K562 (cell line): ENCODE measurements at regions not wholly inside any gene's neighbourhood (a gene's known extent, or its start where the extent isn't known, plus 50 kb on each side); places are given as distances from the start of the nearest gene placed in this dataset.

Experiments
- CEBPB ChIP-seq: fragments of 450-650 bp; IDR thresholded peaks from 2 replicates; pipeline ENCODE4 v1.6.1; 2016; ENCODE audit warnings: missing genetic modification characterization, missing compliant biosample characterization
- CHD4 ChIP-seq: fragments of 200-600 bp; sonication (generic); IDR thresholded peaks from 3 replicates; pipeline ENCODE4 v1.6.1; 2012; ENCODE audit warnings: low read depth, mild to moderate bottlenecking, mixed read lengths, low read length, inconsistent platforms; ENCODE audit not compliant: insufficient read depth, insufficient replicate concordance, poor library complexity, severe bottlenecking
- JUN ChIP-seq, 2 experiments: sonication (generic) in 1 of 2; formaldehyde crosslinking in 1 of 2; IDR thresholded peaks; 2 replicates each; pipeline versions ENCODE4 v1.6.1 to v1.8.0; 2012 to 2022; ENCODE audit warnings: borderline replicate concordance in 2 of 2, mild to moderate bottlenecking in 2 of 2, improper control_type of control experiment in 1 of 2, low read depth in 1 of 2, low read length in 1 of 2, missing genetic modification reagents in 1 of 2
- RFX5 ChIP-seq: IDR thresholded peaks from 2 replicates; pipeline ENCODE4 v1.6.1; 2011; ENCODE audit warnings: low read depth, mild to moderate bottlenecking, improper control_type of control experiment, low read length
- ZNF121 ChIP-seq: sonication (generic); formaldehyde crosslinking; conservative IDR thresholded peaks from 2 replicates; pipeline ENCODE4 v1.8.0; 2022; ENCODE audit warnings: missing genetic modification reagents
- TF ChIP-seq, protein P1 (sequence below), 3 experiments: IDR thresholded peaks in 2 of 3; conservative IDR thresholded peaks in 1 of 3; 2 replicates each; pipeline ENCODE4 v1.5.1; 2011 to 2012; ENCODE audit warnings: low read length in 3 of 3, mild to moderate bottlenecking in 3 of 3, control low read depth in 2 of 3, improper control_type of control experiment in 1 of 3, inconsistent platforms in 1 of 3, low read depth in 1 of 3, mixed read lengths in 1 of 3, moderate library complexity in 1 of 3; ENCODE audit not compliant: insufficient read depth in 2 of 3

DNA sequence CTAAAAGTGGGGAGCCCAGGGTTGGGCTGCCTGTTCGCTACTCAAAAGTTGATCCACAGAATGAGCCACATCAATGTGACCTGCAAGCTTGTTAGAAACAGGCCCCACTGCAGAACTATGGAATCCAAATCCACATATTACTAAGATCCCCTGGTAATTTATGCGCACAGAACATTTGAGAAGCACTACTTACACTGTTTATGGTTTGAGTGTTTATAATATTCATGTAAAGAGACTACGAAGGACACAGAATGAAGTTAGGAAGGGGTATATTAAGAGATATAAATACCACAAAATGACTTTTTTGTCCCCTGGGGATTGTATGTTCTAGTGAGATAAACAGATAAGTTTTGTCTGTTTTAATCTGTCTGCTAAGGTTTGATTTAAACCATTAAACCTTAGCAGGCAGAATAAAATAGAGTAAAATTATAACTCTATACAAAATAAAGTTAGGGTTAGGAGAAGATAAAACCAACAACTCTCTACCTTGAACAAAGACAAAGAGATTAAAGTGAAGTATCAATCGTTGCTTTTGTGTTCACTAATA is 666.9 kb upstream of the SOX9 start:
- TF ChIP-seq, protein P1, sequence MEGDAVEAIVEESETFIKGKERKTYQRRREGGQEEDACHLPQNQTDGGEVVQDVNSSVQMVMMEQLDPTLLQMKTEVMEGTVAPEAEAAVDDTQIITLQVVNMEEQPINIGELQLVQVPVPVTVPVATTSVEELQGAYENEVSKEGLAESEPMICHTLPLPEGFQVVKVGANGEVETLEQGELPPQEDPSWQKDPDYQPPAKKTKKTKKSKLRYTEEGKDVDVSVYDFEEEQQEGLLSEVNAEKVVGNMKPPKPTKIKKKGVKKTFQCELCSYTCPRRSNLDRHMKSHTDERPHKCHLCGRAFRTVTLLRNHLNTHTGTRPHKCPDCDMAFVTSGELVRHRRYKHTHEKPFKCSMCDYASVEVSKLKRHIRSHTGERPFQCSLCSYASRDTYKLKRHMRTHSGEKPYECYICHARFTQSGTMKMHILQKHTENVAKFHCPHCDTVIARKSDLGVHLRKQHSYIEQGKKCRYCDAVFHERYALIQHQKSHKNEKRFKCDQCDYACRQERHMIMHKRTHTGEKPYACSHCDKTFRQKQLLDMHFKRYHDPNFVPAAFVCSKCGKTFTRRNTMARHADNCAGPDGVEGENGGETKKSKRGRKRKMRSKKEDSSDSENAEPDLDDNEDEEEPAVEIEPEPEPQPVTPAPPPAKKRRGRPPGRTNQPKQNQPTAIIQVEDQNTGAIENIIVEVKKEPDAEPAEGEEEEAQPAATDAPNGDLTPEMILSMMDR (IDR thresholded peaks at IDR 0.05 in 2 of 3, conservative IDR thresholded peaks at IDR 0.05 in 1 of 3; ENCODE audit: insufficient read depth in 2 of 3, low read depth in 1 of 3, low read length in 3 of 3) = no peak
- TF ChIP-seq JUN (IDR thresholded peaks at IDR 0.05; ENCODE audit: borderline replicate concordance, low read depth, low read length) = no peak
- TF ChIP-seq JUN (CRISPR knock-in tag; IDR thresholded peaks at IDR 0.05; ENCODE audit: borderline replicate concordance) = no peak
- TF ChIP-seq CEBPB (tag) = no peak
- TF ChIP-seq ZNF121 (CRISPR knock-in tag) = no peak
- TF ChIP-seq RFX5 = no peak
- TF ChIP-seq CHD4 = no peak
